ENCODE measurements at regions not wholly inside any gene's neighbourhood (a gene's known extent, or its start where the extent isn't known, plus 50 kb on each side); places are given as distances from the start of the nearest gene placed in this dataset.

DNA sequence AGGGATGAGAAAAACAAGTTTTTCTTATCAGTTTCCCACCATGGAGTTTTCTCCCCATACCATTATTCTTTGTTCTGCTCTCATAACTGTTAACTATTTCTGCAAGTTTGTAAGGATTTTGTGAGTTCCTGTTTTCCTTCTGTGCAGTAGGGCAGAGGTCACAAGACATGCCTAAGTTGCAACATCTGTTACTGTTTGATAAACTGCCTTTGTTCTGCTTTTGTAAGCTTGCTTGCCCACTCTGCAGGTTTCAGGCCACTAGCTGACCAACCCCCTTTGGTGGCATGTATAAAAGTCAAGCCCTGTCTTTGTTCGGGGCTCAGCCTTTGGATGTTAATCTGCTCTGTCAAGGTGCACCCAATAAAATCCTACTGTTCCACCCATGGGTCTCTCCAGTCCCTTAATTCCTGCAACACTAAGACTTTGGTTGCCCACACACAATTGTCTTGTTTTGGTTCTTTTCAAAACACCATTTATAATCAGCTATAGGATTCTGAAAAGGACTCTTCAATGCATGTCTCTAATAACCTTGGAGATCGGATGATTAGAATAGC lies 545.4 kb downstream of the CDH9 start:
- TF ChIP-seq, protein P1, sequence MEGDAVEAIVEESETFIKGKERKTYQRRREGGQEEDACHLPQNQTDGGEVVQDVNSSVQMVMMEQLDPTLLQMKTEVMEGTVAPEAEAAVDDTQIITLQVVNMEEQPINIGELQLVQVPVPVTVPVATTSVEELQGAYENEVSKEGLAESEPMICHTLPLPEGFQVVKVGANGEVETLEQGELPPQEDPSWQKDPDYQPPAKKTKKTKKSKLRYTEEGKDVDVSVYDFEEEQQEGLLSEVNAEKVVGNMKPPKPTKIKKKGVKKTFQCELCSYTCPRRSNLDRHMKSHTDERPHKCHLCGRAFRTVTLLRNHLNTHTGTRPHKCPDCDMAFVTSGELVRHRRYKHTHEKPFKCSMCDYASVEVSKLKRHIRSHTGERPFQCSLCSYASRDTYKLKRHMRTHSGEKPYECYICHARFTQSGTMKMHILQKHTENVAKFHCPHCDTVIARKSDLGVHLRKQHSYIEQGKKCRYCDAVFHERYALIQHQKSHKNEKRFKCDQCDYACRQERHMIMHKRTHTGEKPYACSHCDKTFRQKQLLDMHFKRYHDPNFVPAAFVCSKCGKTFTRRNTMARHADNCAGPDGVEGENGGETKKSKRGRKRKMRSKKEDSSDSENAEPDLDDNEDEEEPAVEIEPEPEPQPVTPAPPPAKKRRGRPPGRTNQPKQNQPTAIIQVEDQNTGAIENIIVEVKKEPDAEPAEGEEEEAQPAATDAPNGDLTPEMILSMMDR (conservative IDR thresholded peaks at IDR 0.05 in 1 of 2, IDR thresholded peaks at IDR 0.05 in 1 of 2; ENCODE audit: low read depth in 1 of 2, low read length in 2 of 2): no peak
- no peak for TF ChIP-seq EZH2 (IDR thresholded peaks at IDR 0.05; ENCODE audit: low read length, missing control alignments)
